NB4 (cell line): ENCODE measurements at regions not wholly inside any gene's neighbourhood (a gene's known extent, or its start where the extent isn't known, plus 50 kb on each side); places are given as distances from the start of the nearest gene placed in this dataset.

Experiments
- MYC ChIP-seq: IDR thresholded peaks from 2 replicates; pipeline ENCODE4 v1.6.1; 2011; ENCODE audit warnings: low read depth, low read length
- TF ChIP-seq, protein P1 (sequence below): IDR thresholded peaks from one replicate; pipeline ENCODE4 v1.5.1; 2012; ENCODE audit warnings: low read depth, low read length

DNA sequence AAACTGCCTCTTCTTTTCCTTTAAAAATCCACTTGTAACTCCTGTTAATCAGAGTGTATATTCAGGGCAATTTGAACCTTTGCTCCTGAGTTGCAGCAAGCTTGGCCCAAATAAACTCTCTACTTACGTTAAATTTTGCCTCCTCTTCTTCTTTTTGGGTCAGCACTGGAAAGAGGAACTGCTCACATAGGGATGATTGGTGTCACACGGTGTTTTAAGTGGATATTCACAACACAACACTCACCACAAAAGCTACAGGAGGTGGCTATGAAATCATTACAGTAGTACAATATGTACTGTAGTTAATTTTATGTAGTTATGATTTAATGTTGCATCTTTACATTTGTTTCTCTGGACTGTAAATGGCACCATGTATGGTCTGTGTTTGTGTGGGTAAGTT lies 96.8 kb upstream of the DOCK9 start:
- TF ChIP-seq MYC: no peak
- TF ChIP-seq, protein P1, sequence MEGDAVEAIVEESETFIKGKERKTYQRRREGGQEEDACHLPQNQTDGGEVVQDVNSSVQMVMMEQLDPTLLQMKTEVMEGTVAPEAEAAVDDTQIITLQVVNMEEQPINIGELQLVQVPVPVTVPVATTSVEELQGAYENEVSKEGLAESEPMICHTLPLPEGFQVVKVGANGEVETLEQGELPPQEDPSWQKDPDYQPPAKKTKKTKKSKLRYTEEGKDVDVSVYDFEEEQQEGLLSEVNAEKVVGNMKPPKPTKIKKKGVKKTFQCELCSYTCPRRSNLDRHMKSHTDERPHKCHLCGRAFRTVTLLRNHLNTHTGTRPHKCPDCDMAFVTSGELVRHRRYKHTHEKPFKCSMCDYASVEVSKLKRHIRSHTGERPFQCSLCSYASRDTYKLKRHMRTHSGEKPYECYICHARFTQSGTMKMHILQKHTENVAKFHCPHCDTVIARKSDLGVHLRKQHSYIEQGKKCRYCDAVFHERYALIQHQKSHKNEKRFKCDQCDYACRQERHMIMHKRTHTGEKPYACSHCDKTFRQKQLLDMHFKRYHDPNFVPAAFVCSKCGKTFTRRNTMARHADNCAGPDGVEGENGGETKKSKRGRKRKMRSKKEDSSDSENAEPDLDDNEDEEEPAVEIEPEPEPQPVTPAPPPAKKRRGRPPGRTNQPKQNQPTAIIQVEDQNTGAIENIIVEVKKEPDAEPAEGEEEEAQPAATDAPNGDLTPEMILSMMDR: no peak
